Activated CD4-positive, CD25-positive, alpha-beta regulatory T cell treated with anti-CD3 and anti-CD28 coated beads, Interleukin-2, amount 50 U/mL, for 16 hours (primary cell): ENCODE measurements at regions not wholly inside any gene's neighbourhood (a gene's known extent, or its start where the extent isn't known, plus 50 kb on each side); places are given as distances from the start of the nearest gene placed in this dataset.

ENCODE experiments used
- DNase-seq: peaks from one replicate; pipeline ENCODE4 v3.0.0-alpha.2; 2020; ENCODE audit warnings: low read depth, low spot score

DNA sequence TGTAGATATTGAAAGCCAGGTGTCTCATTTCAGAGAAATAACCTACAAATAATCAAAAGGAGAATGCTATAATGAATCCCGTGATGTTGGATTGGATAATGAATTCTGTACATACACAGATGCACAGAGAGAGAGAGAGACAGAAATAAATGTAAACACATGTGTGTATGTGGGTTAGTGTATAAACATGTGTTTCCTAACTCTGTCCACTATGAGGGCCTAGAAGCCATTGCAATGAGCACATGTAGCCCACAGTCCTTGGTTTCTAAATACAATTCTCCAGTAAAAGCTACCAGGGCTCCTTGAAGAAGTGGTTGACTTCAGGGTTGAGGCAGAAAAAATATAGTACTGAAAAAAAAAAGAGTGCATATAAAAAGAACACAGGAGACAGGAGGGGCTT is 109.5 kb downstream of the INHBB start:
- no peak for DNase-seq

DNA sequence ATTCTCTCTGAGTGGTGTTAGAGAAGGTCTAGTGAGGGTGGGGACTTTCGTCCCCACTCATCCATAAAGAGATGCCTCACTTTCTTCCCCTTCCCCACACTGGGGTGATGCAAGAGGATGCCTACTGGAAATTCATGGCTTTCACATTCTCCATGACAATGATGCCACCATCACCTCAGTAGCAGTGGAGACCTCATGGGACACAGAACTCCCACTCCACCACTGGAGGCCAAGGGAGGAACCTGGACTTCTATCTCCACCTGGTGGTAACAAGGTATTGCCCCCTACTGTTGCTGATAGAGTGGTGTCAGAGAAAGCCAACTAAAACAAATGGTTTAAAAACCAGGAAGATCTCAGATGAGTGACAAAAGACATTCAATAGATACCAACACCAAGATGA is 110.9 kb downstream of the INHBB start:
- no peak for DNase-seq

DNA sequence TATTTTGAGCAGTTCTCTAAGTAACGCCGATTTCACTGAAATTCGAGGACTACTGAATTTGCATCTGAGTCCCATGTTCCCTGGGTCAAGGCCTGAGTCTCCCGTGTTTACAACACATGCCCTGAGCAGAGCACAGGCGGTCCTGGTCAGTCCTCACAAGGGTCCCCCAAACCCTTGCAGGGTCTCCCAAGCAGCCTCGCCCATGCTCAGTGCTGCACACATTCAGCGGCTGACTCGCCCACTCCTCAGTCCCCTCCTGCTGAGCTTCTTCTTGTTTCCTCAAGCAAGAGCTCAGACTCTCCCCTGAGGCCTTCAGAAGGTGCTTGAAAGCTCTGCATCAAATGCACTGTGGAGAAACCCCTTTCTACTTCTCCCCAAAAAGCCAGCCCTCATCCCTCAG is 114.6 kb downstream of the INHBB start:
- DNase-seq = no peak

DNA sequence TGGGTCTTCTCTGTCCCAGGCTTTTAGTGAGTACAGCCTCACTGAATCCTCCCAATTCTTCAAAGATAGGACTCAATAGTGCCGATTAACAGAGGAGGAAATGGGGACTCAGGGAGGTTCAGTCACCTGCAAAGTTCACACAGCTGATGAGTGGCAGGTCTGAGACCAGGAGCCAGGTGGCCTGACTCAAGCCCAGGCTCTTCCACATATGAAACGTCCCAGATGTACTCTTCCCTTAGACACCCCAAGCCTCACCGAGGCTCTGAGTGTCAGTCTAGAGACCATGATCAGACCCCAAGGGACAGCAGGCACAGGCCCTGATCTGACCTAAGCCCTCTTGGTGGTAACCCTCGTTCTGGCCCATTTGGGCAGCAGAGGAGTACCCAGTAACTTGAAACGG is 115.2 kb downstream of the INHBB start:
- no peak for DNase-seq

DNA sequence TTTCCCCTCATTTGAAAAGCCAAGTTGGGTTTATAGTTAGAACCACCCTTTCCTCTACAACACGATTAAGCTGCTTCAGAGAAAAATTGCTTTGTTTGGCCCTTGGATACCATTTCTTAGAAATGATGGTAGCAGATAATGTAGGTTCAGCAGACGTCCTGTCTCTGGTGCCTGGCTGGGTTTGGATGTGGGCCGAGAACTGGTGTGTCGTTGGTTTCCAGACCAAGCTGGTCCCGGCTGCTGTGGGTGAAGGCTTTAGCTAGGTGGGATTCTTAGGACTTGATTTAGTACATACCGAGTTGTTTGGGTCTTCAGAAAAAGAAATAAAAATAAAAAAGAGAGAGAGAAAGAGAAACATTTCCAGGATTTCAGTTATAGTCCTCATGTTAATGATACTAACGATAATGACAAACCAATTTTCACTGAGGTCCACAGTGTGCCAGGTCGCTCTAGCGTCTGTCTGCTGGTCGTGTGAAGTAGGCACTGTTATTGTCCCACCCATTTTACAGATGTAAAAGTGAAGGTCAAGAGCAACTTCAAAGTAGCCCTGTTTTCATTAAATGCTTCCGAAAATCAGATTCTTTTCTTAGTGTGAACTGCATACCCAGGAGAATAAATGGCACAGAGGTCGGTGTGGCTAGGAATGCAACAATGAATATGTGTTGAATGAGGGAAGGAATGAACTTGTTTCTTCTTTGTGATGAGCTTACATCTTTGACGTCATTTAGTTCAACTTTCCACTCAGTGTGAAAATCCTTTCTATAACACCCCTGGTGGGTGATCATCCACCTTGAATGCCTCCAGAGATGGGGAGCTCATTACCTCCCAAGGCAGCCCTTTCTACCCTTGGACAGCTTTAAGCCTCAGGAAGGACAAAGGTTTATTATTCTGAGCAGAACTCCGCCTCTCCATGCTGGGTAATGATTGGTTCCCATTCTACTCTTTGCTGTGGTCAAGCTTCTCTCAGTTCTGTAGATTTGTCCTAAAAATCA is 115.9 kb downstream of the INHBB start:
- no peak for DNase-seq

DNA sequence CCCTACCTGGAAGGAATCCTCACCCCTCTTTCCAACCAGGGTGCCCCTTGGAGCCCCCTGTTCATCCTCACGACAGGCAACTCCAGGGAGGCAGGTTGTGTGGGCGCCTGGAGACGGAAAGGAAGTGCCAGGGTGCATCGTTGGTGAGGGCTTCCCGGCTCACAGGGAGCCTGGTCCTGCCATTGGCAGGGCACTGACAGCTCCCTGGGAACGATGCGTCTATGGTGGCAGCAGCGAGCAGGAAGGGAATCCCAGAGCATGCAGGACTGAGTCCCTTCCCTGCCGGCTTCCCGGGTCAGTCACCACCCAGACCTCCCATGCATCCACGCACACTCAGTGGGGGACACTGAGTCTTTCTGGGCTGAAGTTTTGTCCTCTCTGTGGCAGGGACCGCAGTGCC is 117.6 kb downstream of the INHBB start:
- no peak for DNase-seq

DNA sequence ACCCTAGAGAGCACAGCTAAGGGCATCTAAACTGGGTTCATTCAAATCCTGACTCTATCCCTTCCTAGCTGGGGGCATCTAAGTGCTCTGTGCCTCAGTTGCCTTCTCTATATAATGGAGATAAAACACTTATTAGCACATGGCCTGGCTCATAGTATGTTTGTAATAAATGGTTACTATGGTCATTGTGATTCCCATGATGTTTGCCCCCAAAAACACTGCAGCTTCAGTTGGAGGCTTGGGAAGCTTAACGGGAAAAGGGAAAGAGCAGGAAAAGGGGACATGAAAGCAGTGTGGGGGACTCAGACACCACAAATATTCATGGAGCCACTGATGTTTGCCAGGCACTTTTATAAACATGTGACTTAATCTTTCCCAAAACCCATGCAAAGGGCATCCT is 118.1 kb downstream of the INHBB start:
- DNase-seq = no peak

DNA sequence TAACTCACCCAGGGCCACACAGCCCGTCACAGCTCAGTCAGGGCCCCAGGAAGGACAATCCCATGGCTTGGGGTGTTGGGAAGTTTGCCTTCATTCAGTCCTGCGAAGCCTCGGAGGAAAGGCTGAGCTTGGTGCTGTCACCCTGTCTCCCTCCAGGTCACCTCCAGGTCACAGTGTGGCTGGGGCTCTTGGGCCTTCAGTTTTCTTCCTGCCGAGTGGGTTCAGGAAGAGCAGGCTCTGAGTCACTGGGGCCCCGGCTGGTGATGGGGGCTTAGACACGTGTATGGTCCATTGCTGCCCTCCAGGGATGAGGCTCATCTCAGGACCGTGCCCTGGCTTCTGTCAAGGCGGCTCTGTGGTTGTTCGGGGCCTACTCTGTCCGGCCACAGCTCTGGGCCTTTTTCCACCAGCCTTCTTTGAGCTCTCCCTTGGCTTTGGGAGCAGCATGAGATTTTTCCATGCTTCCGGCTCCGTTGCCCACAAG is 118.6 kb downstream of the INHBB start:
- DNase-seq = no peak

DNA sequence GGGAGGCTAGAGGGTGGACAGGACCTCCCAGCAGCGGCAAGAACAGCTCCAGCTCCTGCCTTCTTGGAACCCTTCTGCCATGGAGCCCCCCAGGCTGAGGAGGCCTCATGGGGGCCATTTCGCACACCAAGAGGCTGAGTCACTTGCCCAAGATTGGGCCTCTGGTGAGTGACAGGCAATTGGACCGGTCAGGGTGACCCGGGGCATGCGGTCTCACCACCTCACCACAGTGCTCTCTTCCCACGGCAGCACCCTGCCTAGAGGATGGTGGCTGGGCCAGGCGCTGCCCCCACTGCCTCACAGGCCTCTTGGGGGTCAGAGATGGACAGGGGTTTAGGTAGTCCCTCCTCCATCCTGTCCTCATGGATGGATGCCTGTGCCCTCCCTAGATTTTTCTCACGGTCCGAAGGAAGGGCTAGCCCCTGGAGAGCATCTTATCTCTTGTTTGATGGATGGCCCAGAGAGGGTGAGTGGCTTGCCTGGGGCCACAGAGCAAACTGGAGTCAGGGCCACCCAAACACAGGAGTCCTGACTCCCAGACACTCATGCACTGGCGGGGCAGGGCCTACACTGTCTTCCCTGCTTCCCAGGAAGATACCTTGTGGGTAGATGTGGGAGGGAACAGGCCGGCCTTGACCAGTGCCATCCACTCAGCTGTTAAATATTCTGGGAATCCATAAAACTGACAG is 119.2 kb downstream of the INHBB start:
- no peak for DNase-seq

DNA sequence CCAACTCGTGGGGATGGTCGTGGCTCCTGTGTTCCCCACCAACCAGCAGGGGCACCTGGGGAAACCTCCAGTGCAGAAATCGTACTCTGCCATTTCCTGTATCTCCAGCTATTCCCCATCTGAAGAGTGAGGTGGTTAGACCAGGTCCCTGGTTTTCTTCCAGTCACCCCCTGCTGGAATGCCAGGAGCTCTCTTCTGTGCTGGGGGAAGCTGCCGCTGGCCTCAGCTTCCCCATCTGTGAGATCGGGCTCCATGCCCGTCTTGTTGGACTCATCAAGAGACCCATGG is 119.7 kb downstream of the INHBB start:
- DNase-seq = no peak

DNA sequence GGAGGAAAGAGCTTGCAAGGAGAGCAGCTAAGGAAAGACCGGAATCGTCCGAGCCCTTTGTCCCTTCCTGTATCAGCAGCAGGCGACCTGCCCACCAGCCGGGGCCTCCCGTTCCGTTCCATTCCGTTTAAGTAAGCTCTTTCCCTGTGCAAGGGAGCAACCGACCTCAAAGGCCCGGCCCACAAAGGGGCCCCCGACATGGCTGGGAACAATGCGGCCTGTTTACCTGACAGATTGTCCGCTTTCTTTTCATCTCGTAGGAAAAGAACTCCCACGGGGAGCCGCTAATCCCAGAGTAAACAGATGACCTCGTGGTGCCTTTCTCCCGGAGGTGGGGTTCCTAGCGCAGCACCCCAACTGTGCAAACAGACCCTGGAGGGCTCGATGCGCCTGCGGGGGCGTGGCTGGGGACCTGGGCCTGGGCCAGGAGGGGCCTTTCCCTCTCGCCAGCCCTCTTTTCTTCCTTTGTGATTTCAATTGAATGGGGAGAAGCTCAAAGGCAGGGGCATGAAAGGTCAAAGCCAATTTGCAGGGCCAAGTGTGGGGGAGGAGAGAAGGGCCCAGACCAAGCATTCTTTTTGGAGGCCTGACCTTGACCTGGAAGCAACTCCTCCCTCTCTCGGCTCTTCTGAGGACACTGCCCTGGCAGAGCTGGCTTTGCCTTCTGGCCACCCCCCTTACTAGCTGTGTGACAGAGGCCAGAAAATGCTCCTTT is 120.2 kb downstream of the INHBB start:
- DNase-seq = no peak

DNA sequence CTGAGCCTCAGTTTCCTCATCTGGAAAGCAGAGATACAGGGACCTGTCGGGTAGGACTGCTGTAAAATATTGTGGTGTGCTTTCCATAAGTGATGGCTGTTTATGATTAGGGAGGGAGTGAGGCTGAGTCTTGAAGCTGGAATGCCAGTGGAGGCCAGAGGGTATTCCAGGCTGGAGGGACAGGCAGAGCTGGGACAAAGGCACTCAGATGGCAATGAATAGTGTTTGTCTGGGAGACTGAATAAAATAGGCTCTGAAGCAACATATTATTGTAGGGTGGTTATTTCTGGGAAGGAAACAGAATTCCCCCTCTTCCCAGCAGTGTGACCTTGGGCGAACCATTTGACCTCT is 120.7 kb downstream of the INHBB start:
- no peak for DNase-seq

DNA sequence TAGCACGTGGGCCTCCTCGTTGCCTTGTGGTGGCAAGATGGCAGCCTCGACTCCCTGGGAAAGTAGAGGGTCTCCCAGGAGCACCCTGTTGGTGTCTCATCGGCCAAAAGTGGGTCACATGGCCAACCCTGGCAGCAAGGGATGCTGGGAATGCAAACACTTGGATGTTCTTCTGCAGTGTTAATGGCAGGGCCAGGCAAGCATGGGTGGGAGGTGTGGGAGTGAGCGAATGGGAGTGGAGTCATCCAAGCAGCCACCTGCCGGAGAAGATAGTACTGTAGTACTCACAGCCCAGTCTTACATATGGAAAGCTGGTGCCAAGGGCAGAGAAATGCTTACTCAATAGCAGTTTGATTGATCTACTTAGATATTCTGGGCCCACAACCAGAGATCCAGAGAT is 122.2 kb downstream of the INHBB start:
- no peak for DNase-seq

DNA sequence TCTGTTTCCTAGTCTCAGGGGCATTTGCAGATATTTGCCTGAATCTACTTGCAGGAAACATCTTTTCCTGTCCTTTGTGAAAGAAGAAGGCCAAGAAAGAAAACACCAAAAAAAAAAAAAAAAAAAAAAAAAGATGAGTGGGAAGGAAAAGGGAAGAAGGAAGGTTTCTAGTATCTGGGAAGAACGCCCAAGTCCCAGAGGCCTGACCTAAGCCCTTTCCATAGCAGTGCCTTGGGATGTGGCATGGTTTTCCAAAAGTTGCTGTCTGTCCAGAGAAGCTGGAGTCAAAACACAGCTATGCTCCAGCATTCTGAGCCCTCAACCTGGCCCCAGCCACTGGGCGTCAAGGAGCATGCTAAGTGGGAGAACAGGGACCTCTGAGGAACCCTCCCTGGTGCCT is 123.5 kb downstream of the INHBB start:
- DNase-seq = no peak

DNA sequence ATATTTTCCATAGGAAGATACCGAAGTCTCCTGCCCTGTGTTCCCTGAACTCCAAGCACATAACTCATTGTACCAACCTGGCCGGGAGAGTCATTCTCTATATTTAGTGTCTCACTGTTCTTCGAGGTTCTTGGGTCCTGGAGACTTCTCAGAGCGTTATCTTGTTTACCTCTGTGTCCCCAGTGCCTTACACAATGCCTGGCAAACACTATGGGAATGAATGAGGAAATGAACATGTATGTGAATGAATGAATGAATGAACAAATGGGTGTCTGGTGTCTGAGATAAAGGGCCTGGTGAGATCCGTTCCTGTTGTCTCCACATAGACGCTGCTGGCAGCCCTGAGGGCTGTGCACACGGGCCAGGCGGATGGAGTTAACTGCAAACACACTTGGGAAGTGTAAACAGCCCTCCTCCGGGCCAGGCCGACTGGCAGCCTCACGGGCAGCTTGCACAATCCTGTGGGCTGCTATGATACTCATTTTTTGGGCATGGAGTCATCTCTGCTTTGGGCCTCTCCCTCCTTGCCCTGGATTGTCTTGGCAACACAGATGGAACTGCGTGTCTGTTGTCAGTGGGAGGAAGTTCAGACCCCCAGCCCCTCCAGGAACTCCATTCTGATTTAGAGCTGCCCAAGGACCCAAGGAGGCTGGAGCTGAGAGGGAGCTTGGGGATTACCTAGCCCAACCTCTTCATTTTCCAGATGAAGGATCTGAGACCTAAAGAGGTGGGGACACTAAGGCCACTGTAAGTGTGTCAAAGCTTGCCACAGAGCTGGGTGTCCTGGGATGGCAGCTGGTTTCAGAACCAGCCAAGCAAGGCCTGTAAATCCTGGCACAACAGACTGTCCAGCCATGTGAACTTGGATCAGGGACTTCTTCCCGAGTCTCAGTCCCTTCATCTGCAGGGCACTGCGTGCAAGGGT is 124.4 kb downstream of the INHBB start:
- DNase-seq = no peak

DNA sequence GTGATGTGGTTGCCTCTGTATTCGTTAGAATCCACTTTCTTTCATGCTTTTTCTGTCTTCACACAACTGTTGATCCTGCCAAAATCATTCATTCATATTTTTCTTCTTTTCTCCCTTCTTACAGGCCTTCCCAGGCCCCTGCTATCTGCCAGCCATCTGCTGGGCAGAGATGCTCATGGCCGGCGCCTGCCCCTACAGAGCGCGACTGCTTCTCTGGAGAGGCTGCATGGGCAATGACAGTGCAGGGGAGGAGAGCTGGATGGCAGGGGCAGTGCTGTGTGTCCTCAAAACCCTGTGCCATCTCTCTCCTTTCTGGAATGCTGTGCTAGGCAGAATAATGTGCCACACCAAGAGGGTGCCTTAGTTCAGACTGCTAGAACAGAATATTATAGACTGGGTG is 125.2 kb downstream of the INHBB start:
- no peak for DNase-seq

DNA sequence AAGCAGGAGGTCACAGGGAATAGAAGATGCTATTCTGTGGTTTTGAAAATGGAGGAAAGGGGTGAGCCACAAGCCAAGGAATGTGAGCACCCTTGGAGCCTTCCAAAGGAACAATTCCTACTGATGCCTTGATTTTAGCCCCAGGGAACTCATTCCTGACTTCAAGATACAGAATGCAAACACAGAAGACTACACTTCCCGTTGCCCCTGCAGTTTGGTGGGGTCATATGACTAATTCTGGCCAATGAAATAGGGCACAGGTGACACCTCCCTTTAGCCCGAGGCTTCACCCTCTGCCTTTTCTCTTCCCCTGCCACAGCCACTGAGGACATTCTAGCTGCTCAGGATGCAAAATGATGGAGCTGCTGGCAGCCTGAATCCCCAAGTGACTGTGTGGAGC is 126.1 kb downstream of the INHBB start:
- no peak for DNase-seq

DNA sequence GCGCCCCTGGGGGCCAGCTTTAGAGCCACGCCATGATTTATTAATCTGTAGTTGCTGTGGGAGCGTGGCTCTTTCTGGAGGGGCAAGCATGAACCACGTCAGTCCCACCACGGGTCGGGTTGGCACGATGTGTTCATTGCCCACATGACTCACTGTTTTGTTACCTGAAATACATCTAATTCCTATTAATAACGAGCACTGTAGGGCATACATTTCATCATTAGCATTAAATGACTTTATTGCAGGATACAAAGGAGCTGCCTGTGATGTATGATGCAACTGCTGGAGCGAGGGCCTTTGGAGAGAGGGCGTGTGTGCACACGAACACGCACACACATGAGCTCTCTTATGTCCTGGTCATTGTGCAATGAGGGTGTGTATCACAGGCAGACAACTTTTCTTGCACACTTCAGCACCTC is 127.0 kb downstream of the INHBB start:
- DNase-seq = no peak

DNA sequence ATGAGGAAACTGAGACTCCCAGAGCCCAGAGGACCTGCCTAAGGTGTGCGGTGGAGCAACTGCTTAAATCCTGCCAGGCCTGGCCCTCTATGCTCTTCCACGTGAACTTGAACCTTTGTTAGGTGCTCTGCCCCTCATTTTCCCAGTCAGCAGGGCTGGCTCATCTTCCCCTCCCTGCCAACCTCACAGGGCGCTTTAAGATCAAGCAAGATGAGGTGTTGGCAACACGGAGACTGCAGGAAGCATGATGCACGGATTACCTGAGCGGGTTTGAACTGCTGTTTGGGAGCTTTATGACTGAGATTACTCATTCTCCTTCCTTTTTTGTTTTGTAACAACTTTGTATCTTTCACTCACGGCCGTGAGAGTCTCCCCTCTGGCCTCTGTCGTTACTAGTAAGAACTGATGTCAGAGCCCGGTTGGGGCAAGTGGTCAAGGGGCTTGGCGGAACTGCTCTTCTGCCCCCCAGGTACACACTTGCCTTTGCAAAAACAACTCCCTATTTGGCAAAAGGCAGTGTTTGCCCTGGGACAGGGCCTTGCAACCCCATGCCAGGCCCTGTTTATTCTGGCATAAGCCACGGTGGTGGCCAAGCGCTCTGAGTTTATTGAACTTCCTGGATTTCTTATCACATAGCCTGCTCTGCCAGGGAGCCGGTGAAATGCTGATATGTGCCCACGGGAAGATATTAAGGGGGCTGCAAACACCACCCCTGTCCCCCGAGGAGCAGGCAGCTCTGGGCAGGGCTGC is 127.8 kb downstream of the INHBB start:
- no peak for DNase-seq

DNA sequence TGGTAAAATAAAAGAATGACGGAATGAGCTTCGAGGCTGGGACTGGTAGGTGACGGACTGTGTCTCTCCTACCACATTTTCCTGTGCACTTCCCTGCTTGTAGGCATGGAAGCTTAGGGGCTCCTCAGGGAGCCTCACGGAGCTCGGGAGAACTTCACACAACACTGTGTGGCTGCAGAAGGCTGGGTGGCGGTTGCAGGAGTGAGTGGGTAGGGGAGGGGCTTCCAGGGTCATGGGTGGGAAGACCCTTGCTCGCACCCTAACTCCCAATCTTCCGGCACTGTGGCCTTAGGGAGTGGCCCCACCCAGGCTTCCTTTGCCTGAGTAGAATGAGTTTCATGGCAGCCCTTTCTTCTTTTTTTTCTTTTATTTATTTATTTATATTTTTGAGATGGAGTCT is 128.6 kb downstream of the INHBB start:
- DNase-seq = no peak

DNA sequence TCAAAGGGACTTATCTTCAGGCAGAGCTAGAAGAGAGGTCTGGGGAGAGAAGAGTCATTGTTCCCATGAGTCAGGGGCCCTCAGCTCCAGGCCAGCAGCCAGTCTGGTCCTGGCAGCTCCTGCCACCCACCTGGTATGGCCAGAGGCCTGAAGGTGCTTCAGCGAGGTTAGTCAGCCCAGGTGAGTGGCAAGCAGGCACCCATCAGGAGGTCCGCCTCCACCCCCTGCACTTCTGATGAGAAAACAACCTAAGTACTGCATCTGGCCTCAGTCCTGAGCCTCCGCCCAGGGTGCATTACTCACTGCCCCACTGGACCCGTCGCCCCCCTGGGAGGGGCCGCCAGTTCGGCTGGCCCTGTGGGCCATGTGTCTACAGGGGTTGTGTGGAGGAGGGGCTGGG is 130.2 kb downstream of the INHBB start:
- no peak for DNase-seq
